ENCODE measurements at regions not wholly inside any gene's neighbourhood (a gene's known extent, or its start where the extent isn't known, plus 50 kb on each side); places are given as distances from the start of the nearest gene placed in this dataset.
"Not testable (repeated sequence)": the region's sequence is repeated elsewhere in the genome, so short reads cannot be mapped to it uniquely, and the experiment has no call there.

GRCh38 chr17:70278844-70279462, 109.6 kb downstream of the KCNJ2 start:
- DNase-seq (ENCODE audit: low spot score), result no peak

- no peak for DNase-seq (ENCODE audit: low spot score)
Observed at GRCh38 chr17:70286391-70286790, 117.1 kb downstream of the KCNJ2 start.

GRCh38 chr17:70288540-70289290, 119.4 kb downstream of the KCNJ2 start:
- DNase-seq (ENCODE audit: low spot score), result no peak

GRCh38 chr17:70290770-70291169, 121.4 kb downstream of the KCNJ2 start:
- no peak for DNase-seq (ENCODE audit: low spot score)

GRCh38 chr17:70292366-70292765, 123.0 kb downstream of the KCNJ2 start:
- DNase-seq (ENCODE audit: low spot score), result no peak

GRCh38 chr17:70293564-70294310, 124.4 kb downstream of the KCNJ2 start:
- DNase-seq (ENCODE audit: low spot score), result not testable (repeated sequence)

GRCh38 chr17:70295329-70295728, 126.0 kb downstream of the KCNJ2 start:
- no peak for DNase-seq (ENCODE audit: low spot score)

- DNase-seq (ENCODE audit: low spot score), result no peak
Observed at GRCh38 chr17:70295731-70296130, 126.4 kb downstream of the KCNJ2 start.

- DNase-seq (ENCODE audit: low spot score), result no peak
Observed at GRCh38 chr17:70296456-70296855, 127.1 kb downstream of the KCNJ2 start.

GRCh38 chr17:70297397-70297796, 128.1 kb downstream of the KCNJ2 start:
- DNase-seq (ENCODE audit: low spot score), result no peak

- no peak for DNase-seq (ENCODE audit: low spot score)
Observed at GRCh38 chr17:70298929-70299531, 129.7 kb downstream of the KCNJ2 start.

GRCh38 chr17:70307430-70308225, 138.3 kb downstream of the KCNJ2 start:
- DNase-seq (ENCODE audit: low spot score), result no peak

GRCh38 chr17:70308618-70309017, 139.3 kb downstream of the KCNJ2 start:
- DNase-seq (ENCODE audit: low spot score), result no peak

GRCh38 chr17:70310221-70310672, 140.9 kb downstream of the KCNJ2 start:
- no peak for DNase-seq (ENCODE audit: low spot score)

- DNase-seq (ENCODE audit: low spot score), result no peak
Observed at GRCh38 chr17:70313086-70313852, 143.9 kb downstream of the KCNJ2 start.

GRCh38 chr17:70314096-70314495, 144.8 kb downstream of the KCNJ2 start:
- DNase-seq (ENCODE audit: low spot score), result no peak

GRCh38 chr17:70314506-70314905, 145.2 kb downstream of the KCNJ2 start:
- no peak for DNase-seq (ENCODE audit: low spot score)

GRCh38 chr17:70317421-70317820, 148.1 kb downstream of the KCNJ2 start:
- no peak for DNase-seq (ENCODE audit: low spot score)

GRCh38 chr17:70318051-70318450, 148.7 kb downstream of the KCNJ2 start:
- DNase-seq (ENCODE audit: low spot score), result no peak

GRCh38 chr17:70319516-70319915, 150.2 kb downstream of the KCNJ2 start:
- DNase-seq (ENCODE audit: low spot score), result no peak

All from HuH-7.5 (cell line).